Panc1 (cell line): ENCODE measurements at regions not wholly inside any gene's neighbourhood (a gene's known extent, or its start where the extent isn't known, plus 50 kb on each side); places are given as distances from the start of the nearest gene placed in this dataset.

Source experiments
- POLR2AphosphoS5 ChIP-seq: IDR thresholded peaks from 2 replicates; pipeline ENCODE4 v1.6.1; 2012; ENCODE audit warnings: mild to moderate bottlenecking, low read depth, low read length, moderate library complexity
- SIN3A ChIP-seq: IDR thresholded peaks from 2 replicates; pipeline ENCODE4 v1.6.1; 2012; ENCODE audit warnings: low read depth, mild to moderate bottlenecking, low read length, moderate library complexity, borderline replicate concordance; ENCODE audit not compliant: insufficient read depth
- TCF7L2 ChIP-seq: IDR thresholded peaks from 2 replicates; pipeline ENCODE4 v1.6.1; 2011; ENCODE audit warnings: mild to moderate bottlenecking, low read depth, low read length, inconsistent platforms
- TF ChIP-seq, protein P1 (sequence below): fragments of 450-650 bp; IDR thresholded peaks from 2 replicates; pipeline ENCODE4 v1.5.1; 2017; ENCODE audit warnings: mild to moderate bottlenecking
- TF ChIP-seq, protein P2 (sequence below), 2 experiments: IDR thresholded peaks; 2 replicates each; pipeline ENCODE4 v1.6.1; 2011 to 2012; ENCODE audit warnings: low read depth in 2 of 2, control low read depth in 1 of 2, low read length in 1 of 2, mild to moderate bottlenecking in 1 of 2, moderate library complexity in 1 of 2; ENCODE audit not compliant: insufficient read depth in 1 of 2

DNA sequence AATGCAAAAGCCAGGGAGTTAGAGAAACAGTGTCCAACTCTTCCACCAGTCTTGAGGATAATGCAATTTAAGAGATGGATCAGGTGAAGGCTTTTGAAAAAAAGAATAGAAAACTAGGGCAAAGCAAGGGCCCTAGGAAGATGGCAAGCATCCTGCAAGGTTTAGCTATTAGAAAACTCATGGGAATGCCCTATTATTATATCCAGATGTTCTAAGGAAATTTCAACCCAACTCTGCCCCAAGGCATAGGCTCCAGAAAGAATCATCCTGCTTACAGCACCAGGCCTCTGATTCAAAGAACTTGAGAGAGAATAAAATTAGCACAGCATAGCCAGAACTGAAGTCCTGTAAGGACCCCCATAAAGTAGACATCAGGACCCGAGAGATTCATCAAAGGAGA lies 68.1 kb downstream of the EN1 start:
- TF ChIP-seq POLR2AphosphoS5 (no peak), SIN3A (no peak), TCF7L2 (no peak)
- TF ChIP-seq, protein P1, sequence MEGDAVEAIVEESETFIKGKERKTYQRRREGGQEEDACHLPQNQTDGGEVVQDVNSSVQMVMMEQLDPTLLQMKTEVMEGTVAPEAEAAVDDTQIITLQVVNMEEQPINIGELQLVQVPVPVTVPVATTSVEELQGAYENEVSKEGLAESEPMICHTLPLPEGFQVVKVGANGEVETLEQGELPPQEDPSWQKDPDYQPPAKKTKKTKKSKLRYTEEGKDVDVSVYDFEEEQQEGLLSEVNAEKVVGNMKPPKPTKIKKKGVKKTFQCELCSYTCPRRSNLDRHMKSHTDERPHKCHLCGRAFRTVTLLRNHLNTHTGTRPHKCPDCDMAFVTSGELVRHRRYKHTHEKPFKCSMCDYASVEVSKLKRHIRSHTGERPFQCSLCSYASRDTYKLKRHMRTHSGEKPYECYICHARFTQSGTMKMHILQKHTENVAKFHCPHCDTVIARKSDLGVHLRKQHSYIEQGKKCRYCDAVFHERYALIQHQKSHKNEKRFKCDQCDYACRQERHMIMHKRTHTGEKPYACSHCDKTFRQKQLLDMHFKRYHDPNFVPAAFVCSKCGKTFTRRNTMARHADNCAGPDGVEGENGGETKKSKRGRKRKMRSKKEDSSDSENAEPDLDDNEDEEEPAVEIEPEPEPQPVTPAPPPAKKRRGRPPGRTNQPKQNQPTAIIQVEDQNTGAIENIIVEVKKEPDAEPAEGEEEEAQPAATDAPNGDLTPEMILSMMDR = no peak
- TF ChIP-seq, protein P2, sequence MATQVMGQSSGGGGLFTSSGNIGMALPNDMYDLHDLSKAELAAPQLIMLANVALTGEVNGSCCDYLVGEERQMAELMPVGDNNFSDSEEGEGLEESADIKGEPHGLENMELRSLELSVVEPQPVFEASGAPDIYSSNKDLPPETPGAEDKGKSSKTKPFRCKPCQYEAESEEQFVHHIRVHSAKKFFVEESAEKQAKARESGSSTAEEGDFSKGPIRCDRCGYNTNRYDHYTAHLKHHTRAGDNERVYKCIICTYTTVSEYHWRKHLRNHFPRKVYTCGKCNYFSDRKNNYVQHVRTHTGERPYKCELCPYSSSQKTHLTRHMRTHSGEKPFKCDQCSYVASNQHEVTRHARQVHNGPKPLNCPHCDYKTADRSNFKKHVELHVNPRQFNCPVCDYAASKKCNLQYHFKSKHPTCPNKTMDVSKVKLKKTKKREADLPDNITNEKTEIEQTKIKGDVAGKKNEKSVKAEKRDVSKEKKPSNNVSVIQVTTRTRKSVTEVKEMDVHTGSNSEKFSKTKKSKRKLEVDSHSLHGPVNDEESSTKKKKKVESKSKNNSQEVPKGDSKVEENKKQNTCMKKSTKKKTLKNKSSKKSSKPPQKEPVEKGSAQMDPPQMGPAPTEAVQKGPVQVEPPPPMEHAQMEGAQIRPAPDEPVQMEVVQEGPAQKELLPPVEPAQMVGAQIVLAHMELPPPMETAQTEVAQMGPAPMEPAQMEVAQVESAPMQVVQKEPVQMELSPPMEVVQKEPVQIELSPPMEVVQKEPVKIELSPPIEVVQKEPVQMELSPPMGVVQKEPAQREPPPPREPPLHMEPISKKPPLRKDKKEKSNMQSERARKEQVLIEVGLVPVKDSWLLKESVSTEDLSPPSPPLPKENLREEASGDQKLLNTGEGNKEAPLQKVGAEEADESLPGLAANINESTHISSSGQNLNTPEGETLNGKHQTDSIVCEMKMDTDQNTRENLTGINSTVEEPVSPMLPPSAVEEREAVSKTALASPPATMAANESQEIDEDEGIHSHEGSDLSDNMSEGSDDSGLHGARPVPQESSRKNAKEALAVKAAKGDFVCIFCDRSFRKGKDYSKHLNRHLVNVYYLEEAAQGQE (IDR thresholded peaks at IDR 0.05; ENCODE audit: insufficient read depth in 1 of 2, low read depth in 2 of 2, low read length in 1 of 2) = no peak
